Skin epidermis (tissue), 12 donors: ENCODE measurements at regions not wholly inside any gene's neighbourhood (a gene's known extent, or its start where the extent isn't known, plus 50 kb on each side); places are given as distances from the start of the nearest gene placed in this dataset.
"Not testable (repeated sequence)": the region's sequence is repeated elsewhere in the genome, so short reads cannot be mapped to it uniquely, and the experiment has no call there.

Experiments used
- H3K27ac ChIP-seq, 21 experiments: fragments of 200-600 bp; sonication (generic) in 11 of 21; one replicate each; pipeline ENCODE4 v1.5.0; 2020; ENCODE audit warnings: mild to moderate bottlenecking in 3 of 21, inconsistent platforms in 2 of 21, moderate library complexity in 2 of 21
- H3K4me3 ChIP-seq, 7 experiments: fragments of 200-600 bp; sonication (generic) in 2 of 7; one replicate each; pipeline ENCODE4 v1.5.0; 2020; ENCODE audit warnings: inconsistent platforms in 2 of 7, mild to moderate bottlenecking in 2 of 7, moderate library complexity in 1 of 7

- H3K27ac ChIP-seq: no peak overlapping the region
- H3K4me3 ChIP-seq: no peak overlapping the region
These were observed 53.7 kb upstream of the SMIM15 start for GRCh38 chr5:61215996-61216395.

- Histone ChIP-seq H3K4me3 (no peak overlapping the region), H3K27ac (no peak overlapping the region)
These were observed 54.5 kb upstream of the SMIM15 start for GRCh38 chr5:61216741-61217140.

GRCh38 chr5:61217214-61217613 is 54.9 kb upstream of the SMIM15 start:
- no peak overlapping the region for H3K4me3 ChIP-seq
- no peak overlapping the region for H3K27ac ChIP-seq

GRCh38 chr5:61228229-61228628 is 66.0 kb upstream of the SMIM15 start:
- Histone ChIP-seq H3K4me3 (no peak overlapping the region), H3K27ac (no peak overlapping the region)

DNA sequence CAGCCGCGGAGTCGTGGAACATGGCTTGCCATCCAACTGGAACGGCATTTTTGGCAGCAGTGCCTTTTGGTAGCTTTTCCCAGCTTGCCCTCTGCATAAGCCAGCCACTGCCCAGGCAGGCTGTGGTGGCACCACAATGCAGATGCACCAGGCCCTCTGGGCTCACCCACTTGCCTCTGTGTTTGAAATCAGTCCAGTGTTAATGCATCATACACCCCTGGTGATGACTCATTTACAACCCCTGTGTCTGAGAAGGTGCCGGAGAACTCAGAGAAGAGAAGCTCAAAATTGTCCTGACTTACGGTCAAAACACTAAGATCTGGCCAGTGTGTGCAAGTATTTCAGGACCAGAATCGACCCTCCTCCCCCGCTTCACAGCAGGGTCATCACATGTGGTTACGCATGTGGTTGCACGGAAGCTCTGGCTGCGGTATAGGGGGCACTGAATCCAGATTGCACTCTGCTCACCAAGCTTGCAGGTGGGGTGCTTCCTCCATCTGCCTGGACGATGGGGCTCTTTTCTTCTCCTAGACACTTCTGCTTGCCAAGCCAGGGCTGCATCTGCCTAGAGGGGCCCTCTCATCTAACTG is 66.5 kb upstream of the SMIM15 start:
- no peak overlapping the region for H3K27ac ChIP-seq
- H3K4me3 ChIP-seq: no peak overlapping the region

DNA sequence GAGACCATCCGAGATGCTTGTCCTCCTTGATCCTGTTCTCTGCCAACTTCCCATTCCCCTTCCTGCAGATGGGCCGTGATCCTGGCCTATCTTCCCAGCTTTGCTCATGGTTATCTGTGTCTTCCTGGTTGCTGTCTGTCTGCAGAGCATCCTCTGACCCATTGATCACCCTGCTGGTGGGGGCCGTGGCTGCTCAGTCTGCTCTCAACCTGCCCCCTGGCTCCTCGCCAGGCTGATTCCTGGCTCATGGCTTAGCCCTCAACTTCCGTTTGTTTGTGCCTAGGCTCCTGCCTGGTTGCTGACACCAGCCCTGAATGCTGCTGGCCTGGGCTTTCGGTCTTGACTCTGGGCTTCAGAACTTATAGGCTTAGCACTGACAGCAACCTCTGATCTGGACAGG is 67.1 kb upstream of the SMIM15 start:
- H3K4me3 ChIP-seq: no peak overlapping the region

GRCh38 chr5:61230492-61230891 is 68.2 kb upstream of the SMIM15 start:
- Histone ChIP-seq H3K27ac (no peak overlapping the region), H3K4me3 (no peak overlapping the region)

More for the DNA sequence above, 67.1 kb upstream of the SMIM15 start:
- H3K27ac ChIP-seq: no peak overlapping the region

GRCh38 chr5:61231813-61232212 is 69.5 kb upstream of the SMIM15 start:
- H3K4me3 ChIP-seq: no peak overlapping the region
- H3K27ac ChIP-seq: no peak overlapping the region

- Histone ChIP-seq H3K4me3 (no peak overlapping the region), H3K27ac (no peak overlapping the region)
These were observed 70.3 kb upstream of the SMIM15 start for GRCh38 chr5:61232490-61233050.

GRCh38 chr5:61234019-61234418 is 71.8 kb upstream of the SMIM15 start:
- Histone ChIP-seq H3K27ac (no peak overlapping the region), H3K4me3 (no peak overlapping the region)

DNA sequence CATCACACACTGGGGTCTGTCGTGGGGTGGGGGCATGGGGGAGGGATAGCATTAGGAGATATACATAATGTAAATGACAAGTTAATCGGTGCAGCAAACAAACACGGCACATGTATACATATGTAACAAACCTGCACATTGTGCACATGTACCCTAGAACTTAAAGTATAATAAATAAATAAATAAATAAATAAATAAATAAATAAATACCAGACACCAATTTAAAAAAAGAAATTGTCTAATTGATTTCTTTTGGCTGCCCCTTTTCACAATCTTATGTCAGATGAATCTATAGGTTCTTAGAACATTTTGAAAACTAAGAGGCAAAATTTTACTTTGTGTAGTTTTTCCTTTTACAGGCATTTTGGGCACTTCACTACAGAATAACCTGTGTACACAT is 74.4 kb upstream of the SMIM15 start:
- H3K4me3 ChIP-seq, H3K27ac ChIP-seq: not testable (repeated sequence)

DNA sequence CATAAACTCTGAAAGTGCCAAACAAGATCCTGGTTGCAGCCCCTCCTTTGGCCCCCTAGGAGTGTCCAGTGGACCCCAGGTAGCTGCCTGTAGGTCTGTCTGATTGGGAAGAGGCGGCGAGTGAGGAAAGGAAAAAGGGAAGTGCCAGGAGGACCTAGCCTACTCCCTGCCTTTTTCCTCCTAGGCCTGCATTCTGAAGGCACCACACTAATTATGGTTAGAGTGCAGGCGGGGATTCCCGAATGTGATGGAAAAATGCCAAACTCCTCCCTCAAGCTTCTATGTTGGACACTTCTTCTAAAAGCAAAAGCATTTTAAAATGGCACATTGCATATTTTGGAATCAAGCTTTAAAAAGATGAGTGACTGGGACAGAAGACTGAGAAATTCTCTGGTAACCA is 83.2 kb upstream of the SMIM15 start:
- peak overlapping the region in 7 of 21 experiments; percentile 5 to 57 (median 34) for H3K27ac ChIP-seq
- no peak overlapping the region for H3K4me3 ChIP-seq

GRCh38 chr5:61245936-61246335 is 83.7 kb upstream of the SMIM15 start:
- Histone ChIP-seq H3K27ac (peak overlapping the region in 2 of 21 experiments; percentile 5 to 42), H3K4me3 (no peak overlapping the region)

- H3K27ac ChIP-seq: no peak overlapping the region
- H3K4me3 ChIP-seq: no peak overlapping the region
These were observed 84.6 kb upstream of the SMIM15 start for GRCh38 chr5:61246768-61247307.

GRCh38 chr5:61251874-61252642 is 80.0 kb upstream of the ZSWIM6 start:
- H3K27ac ChIP-seq: no peak overlapping the region
- H3K4me3 ChIP-seq: no peak overlapping the region

- Histone ChIP-seq H3K4me3 (no peak overlapping the region), H3K27ac (no peak overlapping the region)
These were observed 79.5 kb upstream of the ZSWIM6 start for GRCh38 chr5:61252643-61252925.

DNA sequence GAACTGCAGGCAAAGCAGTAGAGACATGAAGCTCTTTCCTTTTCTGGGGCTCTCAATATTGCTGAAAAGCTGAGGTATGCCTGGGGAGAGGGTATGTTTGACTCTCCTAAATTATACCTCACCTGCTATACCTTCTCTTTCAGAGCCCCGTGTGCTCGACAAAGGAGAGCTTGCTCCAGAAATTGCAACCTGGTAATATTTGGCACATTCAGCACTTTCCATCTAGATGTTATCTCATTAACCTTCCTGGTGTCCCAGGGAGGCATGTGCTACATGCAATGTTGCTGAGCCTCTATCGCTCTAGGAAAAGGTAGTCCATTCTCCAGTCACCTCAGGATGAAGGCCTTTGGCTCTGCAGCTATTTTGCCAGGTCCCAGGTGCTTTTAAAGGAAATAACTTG is 78.5 kb upstream of the ZSWIM6 start:
- Histone ChIP-seq H3K4me3 (no peak overlapping the region), H3K27ac (no peak overlapping the region)

DNA sequence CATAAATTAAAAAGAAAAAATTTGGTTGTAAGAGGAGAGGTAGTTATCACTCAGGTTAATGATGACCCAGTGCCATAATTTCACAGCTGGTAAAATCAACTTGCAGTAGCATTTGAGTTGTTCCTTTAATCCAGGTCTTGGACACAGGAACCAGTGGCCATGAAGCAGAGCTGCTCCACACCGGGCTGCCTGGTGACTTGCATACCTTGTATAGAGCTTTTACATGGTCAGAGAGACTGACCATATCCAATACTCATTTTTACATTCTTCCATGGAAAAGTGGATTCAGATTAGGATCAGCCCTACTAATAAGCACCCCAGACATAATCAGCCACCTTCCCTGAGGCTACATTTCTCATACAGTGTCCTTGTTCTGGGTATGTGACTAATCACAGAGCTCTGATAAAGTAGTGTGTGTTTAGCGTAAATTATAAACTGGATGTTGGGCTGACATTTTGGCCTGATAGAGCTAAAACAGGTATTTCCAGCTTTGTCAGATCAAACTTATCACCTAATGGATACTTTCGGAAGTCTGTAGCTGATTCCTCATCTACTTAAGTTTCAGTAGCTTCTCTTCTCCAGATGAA is 77.0 kb upstream of the ZSWIM6 start:
- no peak overlapping the region for H3K27ac ChIP-seq
- no peak overlapping the region for H3K4me3 ChIP-seq

- no peak overlapping the region for H3K27ac ChIP-seq
- no peak overlapping the region for H3K4me3 ChIP-seq
These were observed 75.6 kb upstream of the ZSWIM6 start for GRCh38 chr5:61256474-61256873.

DNA sequence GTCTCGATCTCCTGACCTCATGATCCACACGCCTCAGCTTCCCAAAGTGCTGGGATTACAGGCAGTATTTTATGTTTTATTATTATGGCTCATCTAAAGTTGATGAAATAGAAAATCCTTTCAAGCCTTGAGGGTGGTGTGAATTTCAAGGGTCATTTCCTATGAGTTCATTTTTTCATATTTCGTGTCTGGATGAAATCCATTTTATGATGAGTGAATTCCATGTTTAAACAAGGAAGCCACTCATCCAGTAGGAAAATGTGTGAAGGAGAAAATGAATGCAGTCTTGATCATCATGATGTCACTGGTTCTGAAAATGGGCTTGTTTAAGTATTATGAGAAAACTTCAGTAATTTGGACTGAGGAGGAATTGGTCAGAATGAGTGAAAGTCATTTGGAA is 74.6 kb upstream of the ZSWIM6 start:
- Histone ChIP-seq H3K4me3 (no peak overlapping the region), H3K27ac (no peak overlapping the region)

DNA sequence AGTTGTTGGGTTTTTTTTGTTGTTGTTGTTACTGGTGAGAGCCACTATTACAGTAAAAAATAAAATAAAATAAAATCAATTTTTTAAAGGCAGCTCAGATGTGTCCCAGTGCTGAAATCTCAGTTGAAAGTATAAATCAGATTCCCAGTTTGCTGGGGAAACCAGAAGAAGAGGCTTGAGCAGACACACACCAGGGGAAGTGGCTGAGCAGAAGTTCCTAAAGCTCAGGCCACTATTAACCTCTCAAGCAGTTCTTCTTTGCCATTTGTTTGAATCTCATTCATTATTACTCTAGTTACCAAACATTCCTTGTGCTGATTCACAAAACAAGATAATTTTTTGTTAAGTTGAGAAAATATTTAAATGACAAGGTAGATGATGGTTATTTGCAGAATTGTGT is 70.9 kb upstream of the ZSWIM6 start:
- H3K27ac ChIP-seq: no peak overlapping the region
- H3K4me3 ChIP-seq: no peak overlapping the region
